K562 (cell line): ENCODE measurements at regions not wholly inside any gene's neighbourhood (a gene's known extent, or its start where the extent isn't known, plus 50 kb on each side); places are given as distances from the start of the nearest gene placed in this dataset.

Experiments used
- ATAC-seq: fragments of 200-7000 bp; cut with Tn5 transposase; 3 replicates; pipeline ENCODE4 v1.9.1; 2020; ENCODE audit warnings: moderate library complexity
- BruUV-seq: library from RNA; stranded (reverse); fragments of 400-500 nt; replicated peaks from 2 replicates; lab custom pipeline; 2021; lab: Mats Ljungman, UMichigan
- CTCF ChIA-PET: fragments of 300-600 bp; formaldehyde crosslinking; extraction: SDS; loops from one replicate; lab custom pipeline; 2021; ENCODE audit warnings: low intra/inter-chr PET ratio; lab: Yijun Ruan, JAX
- POLR2A ChIA-PET: fragments of 300-600, 350-650 bp; sonication (Branson Sonifier 250); formaldehyde crosslinking; extraction: SDS; loops from one replicate; lab custom pipeline; 2021; ENCODE audit warnings: antibody characterized with exemption, inconsistent platforms; lab: Yijun Ruan, JAX
- DNase-seq, 4 experiments: peaks; one replicate each; pipeline versions ENCODE4 v3.0.0 to v3.0.0-alpha.2; 2011 to 2018; ENCODE audit warnings: low spot score in 3 of 4, mixed read lengths in 3 of 4; ENCODE audit errors: extremely low read depth in 1 of 4
- FAIRE-seq: peaks from 2 replicates; lab custom pipeline; 2011; peaks lifted over from hg19 to GRCh38; lab: Jason Lieb, UNC
- H2AFZ ChIP-seq: 2 replicates; pipeline ENCODE4 v1.6.0; 2011; ENCODE audit warnings: low read depth, low read length, control low read depth, inconsistent platforms
- H3K27ac ChIP-seq: fragments of 200-600 bp; 3 replicates; pipeline ENCODE4 v1.8.0; 2011; ENCODE audit warnings: low read depth, mild to moderate bottlenecking, control low read depth, inconsistent platforms, low read length, moderate library complexity, mixed read lengths; ENCODE audit errors: extremely low read depth
- H3K27me3 ChIP-seq, 2 experiments: fragments of 300-600 bp in 1 of 2; 2 replicates in 1 of 2; 3 replicates in 1 of 2; pipeline versions ENCODE4 v1.6.0 to v1.8.0; 2011; ENCODE audit warnings: inconsistent platforms in 2 of 2, low read length in 2 of 2, mild to moderate bottlenecking in 1 of 2, mixed read lengths in 1 of 2, moderate library complexity in 1 of 2; ENCODE audit not compliant: control insufficient read depth in 2 of 2, insufficient read depth in 2 of 2
- H3K36me3 ChIP-seq: fragments of 300-600 bp; 3 replicates; pipeline ENCODE4 v1.8.0; 2011; ENCODE audit warnings: mild to moderate bottlenecking, low read length, inconsistent platforms; ENCODE audit not compliant: control insufficient read depth, insufficient read depth
- H3K4me1 ChIP-seq, 2 experiments: fragments of 200-600 bp in 1 of 2; replicated peaks in 1 of 2; 2 replicates in 1 of 2; 3 replicates in 1 of 2; pipeline versions ENCODE4 v1.5.1 to v1.8.0; 2011; ENCODE audit warnings: inconsistent platforms in 2 of 2, low read length in 2 of 2, mild to moderate bottlenecking in 1 of 2, mixed read lengths in 1 of 2, moderate library complexity in 1 of 2; ENCODE audit not compliant: control insufficient read depth in 2 of 2, insufficient read depth in 2 of 2
- H3K4me2 ChIP-seq: 2 replicates; pipeline ENCODE4 v1.6.1; 2011; ENCODE audit warnings: low read length, control low read depth, inconsistent platforms, mixed read lengths; ENCODE audit not compliant: insufficient read depth
- H3K4me3 ChIP-seq: fragments of 200-600 bp; sonication (generic), shearing (Covaris generic); 2 replicates; pipeline ENCODE4 v1.5.1; 2016; ENCODE audit warnings: control low read depth, inconsistent platforms
- H3K79me2 ChIP-seq: fragments of 200-600 bp; 3 replicates; pipeline ENCODE4 v1.8.0; 2011; ENCODE audit warnings: low read length, inconsistent platforms; ENCODE audit not compliant: control insufficient read depth, insufficient read depth
- H3K9ac ChIP-seq, 2 experiments: 2 replicates each; pipeline versions ENCODE4 v1.6.0 to v1.6.1; 2011; ENCODE audit warnings: low read depth in 2 of 2, low read length in 2 of 2, control low read depth in 1 of 2, inconsistent platforms in 1 of 2, mild to moderate bottlenecking in 1 of 2, mixed read lengths in 1 of 2; ENCODE audit not compliant: insufficient read depth in 1 of 2
- H3K9me1 ChIP-seq: one replicate; pipeline ENCODE4 v1.6.0; 2011; ENCODE audit warnings: inconsistent platforms, mild to moderate bottlenecking, low read length, moderate library complexity; ENCODE audit not compliant: control insufficient read depth, insufficient read depth
- H3K9me3 ChIP-seq: replicated peaks from 2 replicates; pipeline ENCODE4 v1.5.1; 2011; ENCODE audit warnings: low read depth, low read length, inconsistent platforms; ENCODE audit not compliant: control insufficient read depth, insufficient read depth
- H4K20me1 ChIP-seq: replicated peaks from 2 replicates; pipeline ENCODE4 v1.6.1; 2011; ENCODE audit warnings: low read length, inconsistent platforms, mixed read lengths; ENCODE audit not compliant: control insufficient read depth, insufficient read depth
- CHD4 ChIP-seq: fragments of 200-600 bp; sonication (generic); IDR thresholded peaks from 3 replicates; pipeline ENCODE4 v1.6.1; 2012; ENCODE audit warnings: low read depth, mild to moderate bottlenecking, mixed read lengths, low read length, inconsistent platforms; ENCODE audit not compliant: insufficient read depth, insufficient replicate concordance, poor library complexity, severe bottlenecking
- HOXB6 ChIP-seq: fragments of 250-450 bp; sonication (Bioruptor Pico); IDR thresholded peaks from 2 replicates; pipeline ENCODE4 v1.5.1; 2022; ENCODE audit warnings: mild to moderate bottlenecking, borderline replicate concordance
- KLF16 ChIP-seq: IDR thresholded peaks from 2 replicates; pipeline ENCODE4 v1.6.1; 2016; ENCODE audit warnings: antibody characterized with exemption
- PHTF2 ChIP-seq: fragments of 250-450 bp; sonication (Bioruptor Pico); IDR thresholded peaks from 2 replicates; pipeline ENCODE4 v1.5.0; 2021; ENCODE audit warnings: mild to moderate bottlenecking
- POLR3A ChIP-seq: IDR thresholded peaks from 2 replicates; pipeline ENCODE4 v1.6.1; 2011; ENCODE audit warnings: borderline replicate concordance, mild to moderate bottlenecking, moderate library complexity; ENCODE audit not compliant: insufficient read length, insufficient read depth; ENCODE audit errors: extremely low read depth
- RBM25 ChIP-seq: fragments of 200-400 bp; formaldehyde crosslinking; IDR thresholded peaks from 2 replicates; pipeline ENCODE4 v1.6.1; 2018; ENCODE audit warnings: low read length, low read depth, moderate library complexity; ENCODE audit not compliant: severe bottlenecking
- SMAD1 ChIP-seq: fragments of 150-350 bp; IDR thresholded peaks from 2 replicates; pipeline ENCODE4 v1.6.1; 2014; ENCODE audit warnings: low read length, low read depth; ENCODE audit not compliant: partially characterized antibody
- ZBED1 ChIP-seq: IDR thresholded peaks from 2 replicates; pipeline ENCODE4 v1.6.1; 2014
- ZNF75A ChIP-seq: fragments of 450-650 bp; formaldehyde crosslinking; IDR thresholded peaks from 2 replicates; pipeline ENCODE4 v1.4.0; 2020; ENCODE audit warnings: mild to moderate bottlenecking
- ZNF785 ChIP-seq: fragments of 250-450 bp; sonication (Bioruptor Pico); IDR thresholded peaks from 2 replicates; pipeline ENCODE4 v1.4.0; 2020; ENCODE audit warnings: mild to moderate bottlenecking
- WGBS: fragments of 100-300 bp; shearing (Covaris generic); methylation state at CpG from one replicate; pipeline ENCODE4 v1.1.6; 2016; ENCODE audit warnings: low coverage, mixed read lengths; ENCODE audit not compliant: insufficient coverage; ENCODE audit errors: missing lambda C conversion rate; 5-methylcytosine and 5-hydroxymethylcytosine counted together
- in situ Hi-C: fragments of 300-500 bp; cut with MboI; formaldehyde crosslinking; loops from 4 replicates; pipeline ENCODE4 v1.15.0; 2018; ENCODE audit warnings: inconsistent platforms, mixed read lengths
- intact Hi-C: fragments of 100-400 bp; cut with micrococcal nuclease; formaldehyde crosslinking; loops from 2 replicates; pipeline ENCODE4 v1.14.2; 2022
- TF ChIP-seq, protein P1 (sequence below): fragments of 250-450 bp; sonication (Bioruptor Pico); IDR thresholded peaks from 2 replicates; pipeline ENCODE4 v1.5.0; 2021; ENCODE audit warnings: mild to moderate bottlenecking, borderline replicate concordance
- TF ChIP-seq, protein P2 (sequence below): fragments of 250-450 bp; sonication (Bioruptor Pico); IDR thresholded peaks from 2 replicates; pipeline ENCODE4 v1.4.0; 2020; ENCODE audit warnings: mild to moderate bottlenecking

DNA sequence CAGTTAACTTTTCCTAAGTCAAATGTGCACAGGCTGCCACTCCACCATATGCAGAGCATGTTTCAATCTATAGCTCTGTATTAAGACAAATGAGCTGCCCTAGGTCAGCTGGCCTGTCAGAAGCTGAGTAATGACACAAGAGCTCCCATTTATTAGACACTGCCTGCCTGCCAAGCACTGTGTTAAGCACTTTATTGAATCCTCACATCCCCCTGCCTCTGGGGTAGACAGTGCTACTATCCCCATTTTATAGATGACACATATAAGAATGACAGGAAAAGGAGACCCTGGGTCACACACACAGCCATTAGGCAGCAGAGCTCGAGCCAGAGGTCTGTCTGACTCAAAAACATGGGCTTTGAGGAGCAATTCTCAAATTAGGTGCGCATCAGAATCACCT, 179.8 kb upstream of the PDE1C start:
- Histone ChIP-seq H3K79me2 (no peaks in the 10 kb centered on the region), H3K9ac (no peak overlapping the region), H3K4me1 (no peaks in the 10 kb centered on the region), H3K27me3 (no peaks in the 10 kb centered on the region; a peak in 1 of 5 replicates), H2AFZ (no peak overlapping the region), H3K9me3 (no peaks in the 10 kb centered on the region), H4K20me1 (no peaks in the 10 kb centered on the region), H3K4me3 (no peak overlapping the region), H3K27ac (no peak overlapping the region), H3K9me1 (no peaks in the 10 kb centered on the region), H3K4me2 (no peak overlapping the region), H3K36me3 (no peaks in the 10 kb centered on the region)
- DNase-seq (no peak), FAIRE-seq (no peak), ATAC-seq (no peak)
- 0% methylated on average over 2 of the region's 2 CpGs for WGBS
- POLR2A ChIA-PET = no interaction called here
- no TSS peak for BruUV-seq
- CTCF ChIA-PET = no interaction called here
- in situ Hi-C loops = no loop called here
- intact Hi-C loops = no loop called here
- TF ChIP-seq RBM25 (no peak), POLR3A (no peak)

- ChIA-PET CTCF (no interaction called here), POLR2A (no interaction called here)
- FAIRE-seq (no peak), DNase-seq (no peak), ATAC-seq (no peak)
- H3K9ac ChIP-seq = no peak overlapping the region
- in situ Hi-C loops (no loop called here), intact Hi-C loops (no loop called here)
- no peak overlapping the region for H3K4me2 ChIP-seq
- no peaks in the 10 kb centered on the region for H3K9me3 ChIP-seq
- no peak overlapping the region for H2AFZ ChIP-seq
- no peaks in the 10 kb centered on the region; a peak in 1 of 5 replicates for H3K27me3 ChIP-seq
- no peak overlapping the region for H3K4me3 ChIP-seq
- no peaks in the 10 kb centered on the region for H3K79me2 ChIP-seq
- H3K9me1 ChIP-seq = no peaks in the 10 kb centered on the region
- 0% methylated on average over 2 of the region's 2 CpGs for whole genome bisulfite sequencing
- H4K20me1 ChIP-seq = no peaks in the 10 kb centered on the region
- no peak overlapping the region for H3K27ac ChIP-seq
- no TSS peak for BruUV-seq
- H3K36me3 ChIP-seq = no peaks in the 10 kb centered on the region
- H3K4me1 ChIP-seq = no peaks in the 10 kb centered on the region
- TF ChIP-seq, protein P1, sequence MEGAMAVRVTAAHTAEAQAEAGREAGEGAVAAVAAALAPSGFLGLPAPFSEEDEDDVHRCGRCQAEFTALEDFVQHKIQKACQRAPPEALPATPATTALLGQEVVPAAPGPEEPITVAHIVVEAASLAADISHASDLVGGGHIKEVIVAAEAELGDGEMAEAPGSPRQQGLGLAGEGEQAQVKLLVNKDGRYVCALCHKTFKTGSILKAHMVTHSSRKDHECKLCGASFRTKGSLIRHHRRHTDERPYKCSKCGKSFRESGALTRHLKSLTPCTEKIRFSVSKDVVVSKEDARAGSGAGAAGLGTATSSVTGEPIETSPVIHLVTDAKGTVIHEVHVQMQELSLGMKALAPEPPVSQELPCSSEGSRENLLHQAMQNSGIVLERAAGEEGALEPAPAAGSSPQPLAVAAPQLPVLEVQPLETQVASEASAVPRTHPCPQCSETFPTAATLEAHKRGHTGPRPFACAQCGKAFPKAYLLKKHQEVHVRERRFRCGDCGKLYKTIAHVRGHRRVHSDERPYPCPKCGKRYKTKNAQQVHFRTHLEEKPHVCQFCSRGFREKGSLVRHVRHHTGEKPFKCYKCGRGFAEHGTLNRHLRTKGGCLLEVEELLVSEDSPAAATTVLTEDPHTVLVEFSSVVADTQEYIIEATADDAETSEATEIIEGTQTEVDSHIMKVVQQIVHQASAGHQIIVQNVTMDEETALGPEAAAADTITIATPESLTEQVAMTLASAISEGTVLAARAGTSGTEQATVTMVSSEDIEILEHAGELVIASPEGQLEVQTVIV (CRISPR knock-in tag) = no peak
- TF ChIP-seq KLF16 (no peak), SMAD1 (no peak), PHTF2 (CRISPR knock-in tag) (no peak), CHD4 (no peak), HOXB6 (CRISPR knock-in tag) (no peak), ZNF75A (CRISPR knock-in tag) (no peak), ZBED1 (no peak), ZNF785 (CRISPR knock-in tag) (no peak)
- TF ChIP-seq, protein P2, sequence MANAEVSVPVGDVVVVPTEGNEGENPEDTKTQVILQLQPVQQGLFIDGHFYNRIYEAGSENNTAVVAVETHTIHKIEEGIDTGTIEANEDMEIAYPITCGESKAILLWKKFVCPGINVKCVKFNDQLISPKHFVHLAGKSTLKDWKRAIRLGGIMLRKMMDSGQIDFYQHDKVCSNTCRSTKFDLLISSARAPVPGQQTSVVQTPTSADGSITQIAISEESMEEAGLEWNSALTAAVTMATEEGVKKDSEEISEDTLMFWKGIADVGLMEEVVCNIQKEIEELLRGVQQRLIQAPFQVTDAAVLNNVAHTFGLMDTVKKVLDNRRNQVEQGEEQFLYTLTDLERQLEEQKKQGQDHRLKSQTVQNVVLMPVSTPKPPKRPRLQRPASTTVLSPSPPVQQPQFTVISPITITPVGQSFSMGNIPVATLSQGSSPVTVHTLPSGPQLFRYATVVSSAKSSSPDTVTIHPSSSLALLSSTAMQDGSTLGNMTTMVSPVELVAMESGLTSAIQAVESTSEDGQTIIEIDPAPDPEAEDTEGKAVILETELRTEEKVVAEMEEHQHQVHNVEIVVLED = no peak
Observed at GRCh38 chr7:32248522-32248921, 178.3 kb upstream of the PDE1C start.
